Natural killer cell (primary cell): ENCODE measurements at regions not wholly inside any gene's neighbourhood (a gene's known extent, or its start where the extent isn't known, plus 50 kb on each side); places are given as distances from the start of the nearest gene placed in this dataset.

Experiments
- ATAC-seq, 3 donors: fragments of 150-1000 bp in 2 of 3; fragments of 200-7000 bp in 1 of 3; cut with Tn5 transposase; 1 replicate in 1 of 3; 2 replicates in 2 of 3; pipeline ENCODE4 v1.10.0; 2021; ENCODE audit warnings: mild to moderate bottlenecking in 2 of 3, moderate library complexity in 2 of 3
- DNase-seq, 2 donors: peaks; one replicate each; pipeline versions ENCODE4 v3.0.0 to v3.0.0-alpha.2; 2013 to 2021; ENCODE audit warnings: mixed read lengths in 1 of 2
- H3K27ac ChIP-seq: one replicate; pipeline ENCODE4 v1.5.1; 2013; ENCODE audit warnings: mild to moderate bottlenecking, low read length
- H3K27me3 ChIP-seq: one replicate; pipeline ENCODE4 v1.6.1; 2013; ENCODE audit warnings: low read length; ENCODE audit not compliant: control insufficient read depth, insufficient read depth
- H3K36me3 ChIP-seq: one replicate; pipeline ENCODE4 v1.6.1; 2013; ENCODE audit warnings: low read length; ENCODE audit not compliant: control insufficient read depth, insufficient read depth
- H3K4me1 ChIP-seq: one replicate; pipeline ENCODE4 v1.6.1; 2013; ENCODE audit warnings: low read length; ENCODE audit not compliant: control insufficient read depth, insufficient read depth
- H3K4me3 ChIP-seq: one replicate; pipeline ENCODE4 v1.5.1; 2013; ENCODE audit warnings: low read length
- H3K9me3 ChIP-seq: one replicate; pipeline ENCODE4 v1.6.1; 2013; ENCODE audit warnings: low read length; ENCODE audit not compliant: control insufficient read depth, insufficient read depth
- H3K27ac Mint-ChIP-seq, 2 donors: one replicate each; pipeline ENCODE4 v1.8.0; 2022; ENCODE audit warnings: mild to moderate bottlenecking in 2 of 2, mixed read lengths in 2 of 2, moderate library complexity in 1 of 2
- H3K27me3 Mint-ChIP-seq, 2 donors: one replicate each; pipeline ENCODE4 v1.8.0; 2022; ENCODE audit warnings: low read depth in 2 of 2, mixed read lengths in 2 of 2
- H3K36me3 Mint-ChIP-seq: one replicate; pipeline ENCODE4 v1.8.0; 2022; ENCODE audit warnings: mixed read lengths
- H3K4me1 Mint-ChIP-seq, 2 donors: one replicate each; pipeline ENCODE4 v1.8.0; 2022; ENCODE audit warnings: mixed read lengths in 2 of 2
- H3K4me3 Mint-ChIP-seq: one replicate; pipeline ENCODE4 v1.8.0; 2022; ENCODE audit warnings: mild to moderate bottlenecking, moderate library complexity, mixed read lengths
- H3K9me3 Mint-ChIP-seq, 2 donors: one replicate each; pipeline ENCODE4 v1.8.0; 2022; ENCODE audit warnings: mixed read lengths in 2 of 2
- WGBS: methylation state at CpG from one replicate; pipeline ENCODE4 v1.1.7; 2013; ENCODE audit warnings: missing lambda C conversion rate; ENCODE audit not compliant: insufficient coverage; 5-methylcytosine and 5-hydroxymethylcytosine counted together
- intact Hi-C: fragments of 100-400 bp; cut with micrococcal nuclease; formaldehyde crosslinking; loops from one replicate; pipeline ENCODE4 v1.14.2; 2022
- TF ChIP-seq, protein P1 (sequence below): fragments of 200-600 bp; IDR thresholded peaks from one replicate; pipeline ENCODE4 v1.8.0; 2022; ENCODE audit warnings: antibody characterized with exemption

DNA sequence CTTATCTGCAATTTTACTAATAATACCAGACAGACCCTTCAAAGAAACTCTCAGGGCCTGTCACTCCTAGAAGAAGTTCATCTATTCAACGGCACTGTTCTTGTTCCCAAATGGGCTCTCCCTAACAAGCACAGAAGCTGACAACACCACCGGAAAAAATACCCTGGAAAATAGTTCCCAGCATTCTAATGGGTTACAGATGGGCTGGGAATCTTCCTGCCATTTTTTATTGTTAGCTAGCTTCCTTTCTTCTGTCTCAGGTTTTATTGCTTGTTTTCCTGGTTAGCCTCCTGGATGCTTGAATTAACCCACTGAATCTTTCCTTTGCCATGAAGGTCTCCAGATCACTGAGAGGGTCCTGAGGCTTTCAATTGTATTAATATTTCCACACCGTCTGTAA is 689.8 kb upstream of the NRP1 start:
- Mint-ChIP-seq H3K9me3 (no peaks in the 10 kb centered on the region), H3K4me1 (no peaks in the 10 kb centered on the region), H3K36me3 (no peaks in the 10 kb centered on the region), H3K27me3 (peaks cover 0 to 2% of the 10 kb centered on the region in 2 donors), H3K27ac (no peak overlapping the region), H3K4me3 (no peak overlapping the region)
- WGBS, result 85% methylated on average over 2 of the region's 3 CpGs
- Histone ChIP-seq H3K4me3 (no peak overlapping the region), H3K36me3 (no peaks in the 10 kb centered on the region), H3K27ac (no peak overlapping the region), H3K4me1 (no peaks in the 10 kb centered on the region), H3K9me3 (no peaks in the 10 kb centered on the region), H3K27me3 (no peaks in the 10 kb centered on the region)
- TF ChIP-seq, protein P1, sequence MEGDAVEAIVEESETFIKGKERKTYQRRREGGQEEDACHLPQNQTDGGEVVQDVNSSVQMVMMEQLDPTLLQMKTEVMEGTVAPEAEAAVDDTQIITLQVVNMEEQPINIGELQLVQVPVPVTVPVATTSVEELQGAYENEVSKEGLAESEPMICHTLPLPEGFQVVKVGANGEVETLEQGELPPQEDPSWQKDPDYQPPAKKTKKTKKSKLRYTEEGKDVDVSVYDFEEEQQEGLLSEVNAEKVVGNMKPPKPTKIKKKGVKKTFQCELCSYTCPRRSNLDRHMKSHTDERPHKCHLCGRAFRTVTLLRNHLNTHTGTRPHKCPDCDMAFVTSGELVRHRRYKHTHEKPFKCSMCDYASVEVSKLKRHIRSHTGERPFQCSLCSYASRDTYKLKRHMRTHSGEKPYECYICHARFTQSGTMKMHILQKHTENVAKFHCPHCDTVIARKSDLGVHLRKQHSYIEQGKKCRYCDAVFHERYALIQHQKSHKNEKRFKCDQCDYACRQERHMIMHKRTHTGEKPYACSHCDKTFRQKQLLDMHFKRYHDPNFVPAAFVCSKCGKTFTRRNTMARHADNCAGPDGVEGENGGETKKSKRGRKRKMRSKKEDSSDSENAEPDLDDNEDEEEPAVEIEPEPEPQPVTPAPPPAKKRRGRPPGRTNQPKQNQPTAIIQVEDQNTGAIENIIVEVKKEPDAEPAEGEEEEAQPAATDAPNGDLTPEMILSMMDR, result no peak
- ATAC-seq, result no peak
- intact Hi-C loops, result no loop called here
- DNase-seq, result no peak

DNA sequence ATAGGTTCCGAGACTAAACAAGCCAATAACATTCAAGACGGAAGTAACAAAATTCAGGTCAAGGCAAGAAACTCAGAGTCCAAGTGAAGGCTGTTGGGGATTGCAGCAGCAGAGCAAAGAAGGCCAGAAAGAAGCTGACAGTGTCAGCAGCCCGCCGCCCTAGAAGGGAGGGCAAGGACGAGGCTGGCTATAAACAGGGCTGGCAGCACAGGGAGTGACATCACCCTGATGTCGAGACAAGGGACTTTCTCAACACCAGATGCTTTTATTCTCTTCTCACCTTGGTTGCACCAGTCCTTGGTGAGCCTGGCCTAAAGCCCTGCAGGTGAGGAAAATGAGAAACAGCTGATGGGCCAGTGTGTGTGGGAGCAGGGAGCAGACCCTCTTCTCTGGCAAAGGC is 687.7 kb upstream of the NRP1 start:
- Mint-ChIP-seq H3K36me3 (no peaks in the 10 kb centered on the region), H3K27me3 (peaks cover 0 to 2% of the 10 kb centered on the region in 2 donors), H3K4me3 (no peak overlapping the region), H3K4me1 (no peaks in the 10 kb centered on the region), H3K9me3 (no peaks in the 10 kb centered on the region), H3K27ac (no peak overlapping the region)
- DNase-seq (no peak), ATAC-seq (no peak)
- Histone ChIP-seq H3K4me1 (no peaks in the 10 kb centered on the region), H3K9me3 (no peaks in the 10 kb centered on the region), H3K27ac (no peak overlapping the region), H3K27me3 (no peaks in the 10 kb centered on the region), H3K4me3 (no peak overlapping the region), H3K36me3 (no peaks in the 10 kb centered on the region)
- intact Hi-C loops, result no loop called here
- 79% methylated on average over 6 of the region's 6 CpGs for WGBS
- TF ChIP-seq, protein P1, result no peak

DNA sequence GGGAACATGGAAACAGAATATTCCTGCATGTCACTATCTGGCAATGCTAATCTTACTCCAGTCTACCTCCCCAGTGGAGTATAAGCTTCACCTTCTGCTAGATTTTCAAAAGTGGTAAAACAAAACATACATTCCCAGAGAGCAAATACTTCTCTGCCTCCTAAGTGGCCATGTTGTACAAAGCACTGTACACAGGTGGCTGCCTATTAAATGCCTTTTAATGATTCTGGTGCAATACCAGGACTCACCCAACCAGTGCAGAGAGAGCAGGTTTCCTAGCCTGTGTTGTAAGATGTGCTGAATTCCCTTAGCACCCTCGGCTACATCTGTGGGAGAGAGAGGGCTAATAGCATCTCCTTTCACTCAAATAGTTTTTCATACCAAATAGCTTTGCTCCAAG is 684.3 kb upstream of the NRP1 start:
- no peaks in the 10 kb centered on the region for H3K27me3 ChIP-seq
- no peak for ATAC-seq
- no peak for DNase-seq
- intact Hi-C loops, result no loop called here
- Mint-ChIP-seq H3K9me3 (no peaks in the 10 kb centered on the region), H3K27ac (no peak overlapping the region), H3K4me3 (no peak overlapping the region), H3K27me3 (no peaks in the 10 kb centered on the region), H3K4me1 (no peaks in the 10 kb centered on the region), H3K36me3 (no peaks in the 10 kb centered on the region)
- H3K4me3 ChIP-seq, result no peak overlapping the region
- H3K27ac ChIP-seq, result no peak overlapping the region
- no CpG with 5 or more reads among the region's 1 CpG for WGBS
- H3K36me3 ChIP-seq, result no peaks in the 10 kb centered on the region
- no peaks in the 10 kb centered on the region for H3K9me3 ChIP-seq
- no peaks in the 10 kb centered on the region for H3K4me1 ChIP-seq
- TF ChIP-seq, protein P1, result no peak

DNA sequence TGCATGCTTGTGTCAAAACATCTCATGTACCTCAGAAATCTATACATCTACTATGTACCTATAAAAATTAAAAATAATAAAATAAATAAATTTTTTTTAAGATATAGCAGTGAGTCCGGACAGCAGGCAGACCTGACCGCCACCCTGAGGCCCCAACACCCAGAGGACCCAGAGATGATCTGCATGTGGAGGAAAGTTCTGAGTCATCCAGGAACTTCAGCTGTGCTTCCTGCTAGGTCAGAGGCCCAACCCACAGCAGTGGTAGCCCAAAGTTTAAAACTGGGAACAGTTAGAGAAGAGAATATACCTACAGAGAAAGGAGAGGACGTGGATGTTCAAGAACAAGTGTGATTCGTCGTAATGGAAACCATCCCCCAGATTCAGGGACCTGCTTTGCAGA is 683.7 kb upstream of the NRP1 start:
- Mint-ChIP-seq H3K9me3 (no peaks in the 10 kb centered on the region), H3K27ac (no peak overlapping the region), H3K4me1 (no peaks in the 10 kb centered on the region), H3K4me3 (no peak overlapping the region), H3K36me3 (no peaks in the 10 kb centered on the region), H3K27me3 (peaks cover 0 to 3% of the 10 kb centered on the region in 2 donors)
- DNase-seq, result no peak
- WGBS, result 88% methylated on average over 5 of the region's 5 CpGs
- ATAC-seq, result no peak
- no peaks in the 10 kb centered on the region for H3K4me1 ChIP-seq
- intact Hi-C loops, result no loop called here
- H3K27me3 ChIP-seq, result no peaks in the 10 kb centered on the region
- H3K27ac ChIP-seq, result no peak overlapping the region
- TF ChIP-seq, protein P1, result no peak
- no peak overlapping the region for H3K4me3 ChIP-seq
- no peaks in the 10 kb centered on the region for H3K36me3 ChIP-seq
- no peaks in the 10 kb centered on the region for H3K9me3 ChIP-seq
